ENCODE measurements at regions not wholly inside any gene's neighbourhood (a gene's known extent, or its start where the extent isn't known, plus 50 kb on each side); places are given as distances from the start of the nearest gene placed in this dataset.

GRCh38 chr2:221063568-221063967 lies 508.5 kb downstream of the EPHA4 start:
- WGBS, 2 donors = 94% methylated on average over 3 of the region's 3 CpGs
- no peak for TF ChIP-seq CTCF (IDR thresholded peaks at IDR 0.05)
- H3K9me3 ChIP-seq = peaks cover 0 to 11% (median under 1%) of the 10 kb centered on the region in 11 donors
- no peaks in the 10 kb centered on the region for H3K27me3 ChIP-seq
- intact Hi-C loops (cut with DNase I) = no loop called here
- DNase-seq (no peak), ATAC-seq (no peak)
- no peaks in the 10 kb centered on the region for H3K4me1 ChIP-seq
- no peak overlapping the region for H3K27ac ChIP-seq
- no peaks in the 10 kb centered on the region for H3K36me3 ChIP-seq
- H3K4me3 ChIP-seq = no peak overlapping the region

GRCh38 chr2:221064058-221064854 lies 507.8 kb downstream of the EPHA4 start:
- intact Hi-C loops (cut with DNase I) = no loop called here
- no peak for TF ChIP-seq CTCF (IDR thresholded peaks at IDR 0.05)
- Histone ChIP-seq H3K27ac (no peak overlapping the region), H3K36me3 (no peaks in the 10 kb centered on the region), H3K9me3 (peaks cover 0 to 12% (median 2%) of the 10 kb centered on the region in 11 donors), H3K4me1 (no peaks in the 10 kb centered on the region), H3K27me3 (no peaks in the 10 kb centered on the region), H3K4me3 (no peak overlapping the region)
- ATAC-seq (no peak), DNase-seq (no peak)
- WGBS, 2 donors = 88 to 89% methylated on average over 2 of the region's 2 CpGs

- TF ChIP-seq CTCF (IDR thresholded peaks at IDR 0.05) = no peak
- intact Hi-C loops (cut with DNase I) = no loop called here
- 72 to 77% methylated on average over 3 of the region's 3 CpGs for WGBS, 2 donors
Observed at GRCh38 chr2:221064880-221065279, 507.2 kb downstream of the EPHA4 start.

GRCh38 chr2:221068123-221068522 lies 504.0 kb downstream of the EPHA4 start:
- TF ChIP-seq CTCF (IDR thresholded peaks at IDR 0.05) = peak in 3 of 9 donors; percentile 5 to 21 (median 15)
- peaks cover 0 to 32% (median 6%) of the 10 kb centered on the region in 11 donors for H3K9me3 ChIP-seq

More at GRCh38 chr2:221064880-221065279, 507.2 kb downstream of the EPHA4 start:
- ATAC-seq = no peak
- no peaks in the 10 kb centered on the region for H3K36me3 ChIP-seq
- H3K9me3 ChIP-seq = peaks cover 0 to 12% (median 2%) of the 10 kb centered on the region in 11 donors
- H3K27me3 ChIP-seq = no peaks in the 10 kb centered on the region
- no peaks in the 10 kb centered on the region for H3K4me1 ChIP-seq
- H3K4me3 ChIP-seq = no peak overlapping the region
- no peak overlapping the region for H3K27ac ChIP-seq
- no peak for DNase-seq

More at GRCh38 chr2:221068123-221068522, 504.0 kb downstream of the EPHA4 start:
- no peak for ATAC-seq
- intact Hi-C loops (cut with DNase I) = no loop called here
- no peaks in the 10 kb centered on the region for H3K4me1 ChIP-seq
- H3K4me3 ChIP-seq = no peak overlapping the region
- no peak overlapping the region for H3K27ac ChIP-seq
- no peaks in the 10 kb centered on the region for H3K36me3 ChIP-seq
- DNase-seq = no peak
- no peaks in the 10 kb centered on the region for H3K27me3 ChIP-seq

Measured in heart right ventricle (tissue), 16 donors.